IMR-90 (cell line): ENCODE measurements at regions not wholly inside any gene's neighbourhood (a gene's known extent, or its start where the extent isn't known, plus 50 kb on each side); places are given as distances from the start of the nearest gene placed in this dataset.
A peak's percentile ranks its signal among the peaks of the same experiment; 100 is the strongest.

ENCODE experiments used
- ATAC-seq: fragments of 200-7000 bp; cut with Tn5 transposase; 2 replicates; pipeline ENCODE4 v1.9.1; 2020; ENCODE audit warnings: low read depth, mild to moderate bottlenecking, moderate library complexity
- BruUV-seq: library from RNA; stranded (reverse); fragments of 400-500 nt; replicated peaks from 2 replicates; lab custom pipeline; 2021; lab: Mats Ljungman, UMichigan
- CTCF ChIA-PET: fragments of 300-600 bp; formaldehyde crosslinking; extraction: SDS; loops from one replicate; lab custom pipeline; 2021; ENCODE audit warnings: antibody characterized with exemption; lab: Yijun Ruan, JAX
- POLR2A ChIA-PET: fragments of 300-600 bp; sonication (Branson Sonifier 250); formaldehyde crosslinking; loops from one replicate; lab custom pipeline; 2022; ENCODE audit warnings: antibody characterized with exemption; ENCODE audit not compliant: unreplicated experiment; lab: Charles Lee
- DNase-seq: peaks from one replicate; pipeline ENCODE4 v3.0.0; 2013
- H2AFZ ChIP-seq: replicated peaks from 2 replicates; pipeline ENCODE3; 2013; ENCODE audit warnings: low read length, mild to moderate bottlenecking; ENCODE audit not compliant: poor library complexity
- H2AK5ac ChIP-seq: 2 replicates; pipeline ENCODE4 v1.6.1; 2013; ENCODE audit warnings: low read depth, low read length, inconsistent platforms
- H2AK9ac ChIP-seq: replicated peaks from 2 replicates; pipeline ENCODE3; 2013; ENCODE audit warnings: mild to moderate bottlenecking, low read depth, low read length, moderate library complexity; ENCODE audit not compliant: poor library complexity
- H2BK120ac ChIP-seq: 2 replicates; pipeline ENCODE4 v1.6.1; 2013; ENCODE audit warnings: low read depth, low read length, inconsistent platforms
- H2BK15ac ChIP-seq: 3 replicates; pipeline ENCODE4 v1.6.1; 2013; ENCODE audit warnings: low read depth, low read length, inconsistent platforms
- H2BK20ac ChIP-seq: 2 replicates; pipeline ENCODE4 v1.6.1; 2013; ENCODE audit warnings: low read depth, mild to moderate bottlenecking, inconsistent platforms, low read length, moderate library complexity
- H2BK5ac ChIP-seq: 2 replicates; pipeline ENCODE4 v1.6.1; 2013; ENCODE audit warnings: mild to moderate bottlenecking, low read depth, low read length, inconsistent platforms; ENCODE audit not compliant: poor library complexity, severe bottlenecking
- H3K14ac ChIP-seq: replicated peaks from 2 replicates; pipeline ENCODE4 v1.6.1; 2013; ENCODE audit warnings: low read depth, low read length, inconsistent platforms
- H3K18ac ChIP-seq: 2 replicates; pipeline ENCODE4 v1.6.1; 2013; ENCODE audit warnings: low read depth, low read length, control low read depth
- H3K23ac ChIP-seq: 2 replicates; pipeline ENCODE4 v1.6.1; 2013; ENCODE audit warnings: low read depth, low read length, inconsistent platforms
- H3K27ac ChIP-seq: 2 replicates; pipeline ENCODE4 v1.5.1; 2013; ENCODE audit warnings: mild to moderate bottlenecking, control low read depth, low read length; ENCODE audit not compliant: insufficient read depth
- H3K27me3 ChIP-seq: 2 replicates; pipeline ENCODE4 v1.6.1; 2013; ENCODE audit warnings: low read length; ENCODE audit not compliant: control insufficient read depth, insufficient read depth
- H3K36me3 ChIP-seq: 2 replicates; pipeline ENCODE4 v1.6.1; 2013; ENCODE audit warnings: low read length, mixed read lengths; ENCODE audit not compliant: control insufficient read depth, insufficient read depth
- H3K4ac ChIP-seq: 2 replicates; pipeline ENCODE4 v1.6.1; 2013; ENCODE audit warnings: low read depth, low read length, inconsistent platforms
- H3K4me1 ChIP-seq: 2 replicates; pipeline ENCODE4 v1.6.1; 2013; ENCODE audit warnings: low read length, mixed read lengths; ENCODE audit not compliant: control insufficient read depth, insufficient read depth
- H3K4me2 ChIP-seq: 2 replicates; pipeline ENCODE4 v1.6.1; 2013; ENCODE audit warnings: low read depth, mild to moderate bottlenecking, control low read depth, low read length, moderate library complexity
- H3K4me3 ChIP-seq: 2 replicates; pipeline ENCODE4 v1.5.1; 2013; ENCODE audit warnings: low read depth, mild to moderate bottlenecking, control low read depth, low read length, moderate library complexity; ENCODE audit not compliant: insufficient read depth
- H3K56ac ChIP-seq: 2 replicates; pipeline ENCODE4 v1.6.1; 2013; ENCODE audit warnings: low read length, inconsistent platforms; ENCODE audit not compliant: insufficient read depth; ENCODE audit errors: extremely low read depth
- H3K79me1 ChIP-seq, 2 experiments: 2 replicates each; pipeline ENCODE4 v1.6.1; 2013; ENCODE audit warnings: low read length in 2 of 2, inconsistent platforms in 1 of 2, low read depth in 1 of 2
- H3K9ac ChIP-seq: 2 replicates; pipeline ENCODE4 v1.6.1; 2013; ENCODE audit warnings: low read depth, low read length, control low read depth
- H3K9me1 ChIP-seq: 2 replicates; pipeline ENCODE4 v1.6.1; 2013; ENCODE audit warnings: low read length, inconsistent platforms; ENCODE audit not compliant: insufficient read depth
- H3K9me3 ChIP-seq: 2 replicates; pipeline ENCODE4 v1.6.1; 2013; ENCODE audit warnings: low read length; ENCODE audit not compliant: control insufficient read depth, insufficient read depth
- H4K20me1 ChIP-seq: 2 replicates; pipeline ENCODE4 v1.6.1; 2013; ENCODE audit warnings: low read length, inconsistent platforms; ENCODE audit not compliant: insufficient read depth
- H4K5ac ChIP-seq: 2 replicates; pipeline ENCODE4 v1.6.1; 2013; ENCODE audit warnings: mild to moderate bottlenecking, low read depth, low read length, control low read depth
- H4K8ac ChIP-seq, 2 experiments: 2 replicates each; pipeline ENCODE4 v1.6.1; 2013; ENCODE audit warnings: low read depth in 2 of 2, low read length in 2 of 2, control low read depth in 1 of 2, inconsistent platforms in 1 of 2
- H4K91ac ChIP-seq: 2 replicates; pipeline ENCODE4 v1.6.1; 2013; ENCODE audit warnings: low read depth, low read length, inconsistent platforms; ENCODE audit not compliant: insufficient read depth
- BHLHE40 ChIP-seq: fragments of 150-350 bp; IDR thresholded peaks from 2 replicates; pipeline ENCODE4 v1.6.1; 2016; ENCODE audit warnings: mild to moderate bottlenecking, low read depth, low read length
- WGBS, 2 experiments: methylation state at CpG; one replicate each; pipeline versions ENCODE4 v1.1.5 to v1.1.7; 2013; ENCODE audit warnings: missing lambda C conversion rate in 2 of 2; ENCODE audit not compliant: insufficient read length in 1 of 2; ENCODE audit errors: extremely low coverage in 2 of 2; 5-methylcytosine and 5-hydroxymethylcytosine counted together
- dilution Hi-C: fragments of 300-500 bp; cut with HindIII; formaldehyde crosslinking; loops from one replicate; pipeline ENCODE4 v1.14.3; 2018; ENCODE audit warnings: low sequenced_read_pairs; ENCODE audit not compliant: unreplicated experiment
- in situ Hi-C: fragments of 300-500 bp; cut with MboI; formaldehyde crosslinking; loops from 3 replicates; pipeline ENCODE4 v1.14.3; 2019; ENCODE audit warnings: low sequenced_read_pairs, inconsistent platforms, mixed read lengths
- intact Hi-C: fragments of 100-400 bp; cut with micrococcal nuclease; formaldehyde crosslinking; loops from 2 replicates; pipeline ENCODE4 v1.10.0; 2022

DNA sequence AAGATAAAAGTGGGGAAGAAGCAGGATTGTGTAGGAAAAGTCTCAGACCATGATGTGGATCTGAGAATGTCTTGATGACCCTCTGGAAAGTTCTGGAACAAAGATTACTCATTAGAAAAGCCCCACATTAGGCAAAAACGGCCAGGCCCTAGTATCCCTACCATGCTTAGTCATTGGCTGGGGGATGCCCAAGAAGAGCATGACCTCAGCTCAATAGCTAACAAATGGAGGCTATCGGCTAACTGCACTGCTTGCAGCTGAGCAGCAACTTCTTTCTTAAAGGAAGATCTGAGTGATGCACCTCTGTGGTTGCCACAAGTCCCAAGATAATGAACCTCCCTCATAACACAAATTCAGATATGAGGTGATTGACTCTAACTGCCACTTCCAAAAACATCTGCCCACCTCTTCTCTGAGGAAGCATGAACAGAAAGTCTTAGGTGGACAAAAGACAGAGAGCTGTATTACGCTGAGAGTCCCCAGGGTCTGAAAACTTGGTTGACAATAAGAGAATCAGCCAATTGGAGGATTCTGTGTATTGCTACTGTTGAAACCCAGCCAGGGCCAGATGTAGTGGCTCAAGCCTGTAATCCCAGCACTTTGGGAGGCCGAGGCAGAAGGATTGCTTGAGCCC lies 64.6 kb upstream of the AK4 start:
- no peaks in the 10 kb centered on the region for H3K36me3 ChIP-seq
- H4K5ac ChIP-seq: no peak overlapping the region
- no peaks in the 10 kb centered on the region for H3K79me1 ChIP-seq
- H3K18ac ChIP-seq: no peak overlapping the region
- dilution Hi-C loops (no loop called here), intact Hi-C loops (no loop called here), in situ Hi-C loops (no loop called here)
- no peak overlapping the region for H3K14ac ChIP-seq
- H3K27me3 ChIP-seq: no peaks in the 10 kb centered on the region
- no peak overlapping the region for H2AK5ac ChIP-seq
- peak; percentile 6 for DNase-seq
- no peaks in the 10 kb centered on the region for H3K4me1 ChIP-seq
- no peak for ATAC-seq
- H3K4me3 ChIP-seq: no peak overlapping the region
- no peak overlapping the region for H2AFZ ChIP-seq
- no peak overlapping the region for H2BK5ac ChIP-seq
- CTCF ChIA-PET: interaction anchor here (0.8 to 1.5 kb wide), 2 partner anchors 8 to 126 kb away, joined by 3 read pairs; no protein-coding TSS in a partner anchor
- no peaks in the 10 kb centered on the region for H3K9me1 ChIP-seq
- H4K8ac ChIP-seq: no peak overlapping the region
- H3K23ac ChIP-seq: no peak overlapping the region
- no peak overlapping the region for H2BK20ac ChIP-seq
- POLR2A ChIA-PET: no interaction called here
- H4K20me1 ChIP-seq: no peaks in the 10 kb centered on the region
- H2BK15ac ChIP-seq: no peak overlapping the region
- no TSS peak for BruUV-seq
- WGBS, 2 experiments: 100% methylated on average over 1 of the region's 4 CpGs; no CpG with 5 or more reads in 1 of the 2 experiments
- no peak overlapping the region for H3K9ac ChIP-seq
- H3K27ac ChIP-seq: no peak overlapping the region
- H4K91ac ChIP-seq: no peak overlapping the region
- no peak for TF ChIP-seq BHLHE40
- no peak overlapping the region for H3K56ac ChIP-seq
- no peak overlapping the region for H2BK120ac ChIP-seq
- no peak overlapping the region for H3K4me2 ChIP-seq
- H3K9me3 ChIP-seq: no peaks in the 10 kb centered on the region
- H3K4ac ChIP-seq: no peak overlapping the region
- H2AK9ac ChIP-seq: no peak overlapping the region
